Glutamatergic neuron (in vitro differentiated cells): ENCODE measurements at regions not wholly inside any gene's neighbourhood (a gene's known extent, or its start where the extent isn't known, plus 50 kb on each side); places are given as distances from the start of the nearest gene placed in this dataset.

Source experiments
- DNase-seq: peaks from one replicate; pipeline ENCODE4 v3.0.0; 2022
- H3K27ac Mint-ChIP-seq: one replicate; pipeline ENCODE4 v1.8.0; 2020; ENCODE audit warnings: mild to moderate bottlenecking, mixed read lengths, inconsistent platforms; ENCODE audit not compliant: unreplicated experiment
- H3K27me3 Mint-ChIP-seq: one replicate; pipeline ENCODE4 v1.8.0; 2020; ENCODE audit warnings: mild to moderate bottlenecking, moderate library complexity, mixed read lengths, inconsistent platforms; ENCODE audit not compliant: unreplicated experiment
- H3K36me3 Mint-ChIP-seq: one replicate; pipeline ENCODE4 v1.8.0; 2020; ENCODE audit warnings: mild to moderate bottlenecking, mixed read lengths, inconsistent platforms; ENCODE audit not compliant: unreplicated experiment
- H3K4me1 Mint-ChIP-seq: one replicate; pipeline ENCODE4 v1.8.0; 2020; ENCODE audit warnings: mild to moderate bottlenecking, low read depth, mixed read lengths, inconsistent platforms; ENCODE audit not compliant: unreplicated experiment
- H3K4me3 Mint-ChIP-seq: one replicate; pipeline ENCODE4 v1.8.0; 2020; ENCODE audit warnings: mild to moderate bottlenecking, mixed read lengths, inconsistent platforms; ENCODE audit not compliant: unreplicated experiment
- H3K9me3 Mint-ChIP-seq: one replicate; pipeline ENCODE4 v1.8.0; 2020; ENCODE audit warnings: mild to moderate bottlenecking, moderate library complexity, mixed read lengths, inconsistent platforms; ENCODE audit not compliant: unreplicated experiment
- TF ChIP-seq, protein P1 (sequence below): fragments of 200-600 bp; sonication (generic); IDR thresholded peaks from one replicate; pipeline ENCODE4 v1.5.0; 2021; ENCODE audit not compliant: partially characterized antibody, unreplicated experiment

GRCh38 chr18:64449434-64449833, 300.5 kb upstream of the LINC00305 start:
- Mint-ChIP-seq H3K36me3 (no peaks in the 10 kb centered on the region), H3K4me3 (no peak overlapping the region)
- TF ChIP-seq, protein P1, sequence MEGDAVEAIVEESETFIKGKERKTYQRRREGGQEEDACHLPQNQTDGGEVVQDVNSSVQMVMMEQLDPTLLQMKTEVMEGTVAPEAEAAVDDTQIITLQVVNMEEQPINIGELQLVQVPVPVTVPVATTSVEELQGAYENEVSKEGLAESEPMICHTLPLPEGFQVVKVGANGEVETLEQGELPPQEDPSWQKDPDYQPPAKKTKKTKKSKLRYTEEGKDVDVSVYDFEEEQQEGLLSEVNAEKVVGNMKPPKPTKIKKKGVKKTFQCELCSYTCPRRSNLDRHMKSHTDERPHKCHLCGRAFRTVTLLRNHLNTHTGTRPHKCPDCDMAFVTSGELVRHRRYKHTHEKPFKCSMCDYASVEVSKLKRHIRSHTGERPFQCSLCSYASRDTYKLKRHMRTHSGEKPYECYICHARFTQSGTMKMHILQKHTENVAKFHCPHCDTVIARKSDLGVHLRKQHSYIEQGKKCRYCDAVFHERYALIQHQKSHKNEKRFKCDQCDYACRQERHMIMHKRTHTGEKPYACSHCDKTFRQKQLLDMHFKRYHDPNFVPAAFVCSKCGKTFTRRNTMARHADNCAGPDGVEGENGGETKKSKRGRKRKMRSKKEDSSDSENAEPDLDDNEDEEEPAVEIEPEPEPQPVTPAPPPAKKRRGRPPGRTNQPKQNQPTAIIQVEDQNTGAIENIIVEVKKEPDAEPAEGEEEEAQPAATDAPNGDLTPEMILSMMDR, result no peak

GRCh38 chr18:64444819-64445218, 295.9 kb upstream of the LINC00305 start:
- H3K27ac Mint-ChIP-seq, result no peak overlapping the region
- H3K27me3 Mint-ChIP-seq, result no peaks in the 10 kb centered on the region
- no peaks in the 10 kb centered on the region for H3K9me3 Mint-ChIP-seq
- H3K4me1 Mint-ChIP-seq, result peaks cover 4% of the 10 kb centered on the region
- TF ChIP-seq, protein P1, result no peak
- DNase-seq, result no peak
- H3K4me3 Mint-ChIP-seq, result no peak overlapping the region
- H3K36me3 Mint-ChIP-seq, result no peaks in the 10 kb centered on the region

More at GRCh38 chr18:64449434-64449833, 300.5 kb upstream of the LINC00305 start:
- Mint-ChIP-seq H3K9me3 (no peaks in the 10 kb centered on the region), H3K27ac (no peak overlapping the region), H3K27me3 (no peaks in the 10 kb centered on the region), H3K4me1 (no peaks in the 10 kb centered on the region)
- DNase-seq, result no peak

DNA sequence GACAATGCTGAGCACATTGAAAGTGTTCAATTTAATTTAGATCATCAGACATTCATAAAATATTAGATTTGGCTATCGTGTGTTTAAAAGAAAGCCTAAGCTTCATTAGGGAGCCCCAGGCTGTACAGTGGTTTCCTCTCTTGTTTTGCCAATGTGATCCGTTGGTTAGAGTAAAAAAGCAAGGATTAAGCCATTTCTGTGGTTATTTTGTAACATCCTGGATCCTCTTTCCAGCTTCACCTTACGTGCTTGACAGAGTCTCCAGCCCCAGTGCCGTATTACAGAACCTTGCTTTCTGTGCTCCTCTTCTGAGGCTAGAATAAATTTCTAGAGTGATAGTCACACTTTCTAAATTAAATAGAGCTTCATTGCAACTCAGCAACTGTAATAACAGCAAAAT, 289.3 kb upstream of the LINC00305 start:
- Mint-ChIP-seq H3K27me3 (no peaks in the 10 kb centered on the region), H3K36me3 (peaks cover 9% of the 10 kb centered on the region), H3K4me1 (peaks cover 4% of the 10 kb centered on the region), H3K27ac (no peak overlapping the region), H3K9me3 (peaks cover 6% of the 10 kb centered on the region), H3K4me3 (no peak overlapping the region)
- no peak for DNase-seq
- TF ChIP-seq, protein P1, result no peak

GRCh38 chr18:64436111-64436510, 287.2 kb upstream of the LINC00305 start:
- TF ChIP-seq, protein P1, result no peak
- peaks cover 9% of the 10 kb centered on the region for H3K36me3 Mint-ChIP-seq
- H3K9me3 Mint-ChIP-seq, result peaks cover 6% of the 10 kb centered on the region
- peaks cover 2% of the 10 kb centered on the region for H3K4me1 Mint-ChIP-seq
- no peak overlapping the region for H3K27ac Mint-ChIP-seq
- DNase-seq, result no peak
- H3K4me3 Mint-ChIP-seq, result no peak overlapping the region
- H3K27me3 Mint-ChIP-seq, result no peaks in the 10 kb centered on the region

DNA sequence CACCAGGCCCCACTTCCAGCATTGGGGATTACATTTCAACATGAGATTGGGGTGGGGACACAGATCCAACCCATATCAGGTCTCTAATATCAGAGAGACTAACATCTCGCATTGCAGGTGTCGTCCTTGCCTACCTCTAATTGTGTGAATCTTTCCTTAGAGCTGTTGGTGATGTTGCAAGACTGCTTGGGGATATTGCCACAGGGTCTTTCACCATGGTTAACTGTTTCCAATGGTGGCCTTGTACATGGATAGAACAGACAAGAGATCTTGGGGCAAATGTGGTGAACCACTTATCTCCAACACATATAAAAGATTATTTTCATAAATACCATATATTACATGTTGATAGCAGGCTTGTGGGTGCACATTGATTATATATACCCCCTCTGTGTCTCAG, 270.3 kb upstream of the LINC00305 start:
- no peak overlapping the region for H3K27ac Mint-ChIP-seq

More for the DNA sequence above, 270.3 kb upstream of the LINC00305 start:
- DNase-seq, result no peak
- Mint-ChIP-seq H3K27me3 (peaks cover 3% of the 10 kb centered on the region), H3K4me1 (peaks cover 2% of the 10 kb centered on the region), H3K36me3 (no peaks in the 10 kb centered on the region), H3K9me3 (no peaks in the 10 kb centered on the region), H3K4me3 (no peak overlapping the region)
- TF ChIP-seq, protein P1, result no peak
